Peyer's patch (tissue), 4 donors: ENCODE measurements at regions not wholly inside any gene's neighbourhood (a gene's known extent, or its start where the extent isn't known, plus 50 kb on each side); places are given as distances from the start of the nearest gene placed in this dataset.

ENCODE experiments used
- POLR2A ChIP-seq, 2 donors: fragments of 450-650 bp; IDR thresholded peaks; one replicate each; pipeline ENCODE4 v1.5.1; 2017; ENCODE audit warnings: antibody characterized with exemption in 2 of 2, mild to moderate bottlenecking in 2 of 2, moderate library complexity in 2 of 2
- TF ChIP-seq, protein P1 (sequence below), 6 experiments: fragments of 450-650 bp in 4 of 6; fragments of 200-600 bp in 2 of 6; sonication (generic) in 1 of 6; IDR thresholded peaks; one replicate each; pipeline ENCODE4 v1.5.1; 2017 to 2019; ENCODE audit warnings: antibody characterized with exemption in 6 of 6, mild to moderate bottlenecking in 3 of 6, moderate library complexity in 1 of 6

DNA sequence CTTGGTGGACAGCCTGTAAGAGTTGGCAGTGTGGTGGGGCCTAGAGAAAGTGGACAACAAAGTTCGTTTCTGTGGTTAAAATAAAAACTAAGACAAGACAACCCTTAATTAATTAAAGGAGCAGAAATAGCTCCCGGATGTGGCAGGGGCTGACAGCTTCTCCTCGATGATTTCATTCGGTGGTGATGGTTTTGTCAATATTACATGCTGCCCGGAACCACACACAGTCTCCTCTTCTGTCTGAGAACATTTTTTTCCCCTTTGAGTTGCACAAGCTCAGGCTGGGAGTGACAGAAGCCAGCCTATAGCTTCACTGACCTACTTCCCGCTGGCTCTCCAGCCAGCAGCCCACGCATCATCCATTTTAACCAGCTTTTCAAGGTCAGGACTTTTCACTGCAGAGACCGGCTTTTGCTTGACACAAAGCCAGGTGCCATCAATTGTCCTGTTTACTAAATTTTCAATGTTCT lies 378.8 kb downstream of the SLC4A3 start:
- TF ChIP-seq, protein P1, sequence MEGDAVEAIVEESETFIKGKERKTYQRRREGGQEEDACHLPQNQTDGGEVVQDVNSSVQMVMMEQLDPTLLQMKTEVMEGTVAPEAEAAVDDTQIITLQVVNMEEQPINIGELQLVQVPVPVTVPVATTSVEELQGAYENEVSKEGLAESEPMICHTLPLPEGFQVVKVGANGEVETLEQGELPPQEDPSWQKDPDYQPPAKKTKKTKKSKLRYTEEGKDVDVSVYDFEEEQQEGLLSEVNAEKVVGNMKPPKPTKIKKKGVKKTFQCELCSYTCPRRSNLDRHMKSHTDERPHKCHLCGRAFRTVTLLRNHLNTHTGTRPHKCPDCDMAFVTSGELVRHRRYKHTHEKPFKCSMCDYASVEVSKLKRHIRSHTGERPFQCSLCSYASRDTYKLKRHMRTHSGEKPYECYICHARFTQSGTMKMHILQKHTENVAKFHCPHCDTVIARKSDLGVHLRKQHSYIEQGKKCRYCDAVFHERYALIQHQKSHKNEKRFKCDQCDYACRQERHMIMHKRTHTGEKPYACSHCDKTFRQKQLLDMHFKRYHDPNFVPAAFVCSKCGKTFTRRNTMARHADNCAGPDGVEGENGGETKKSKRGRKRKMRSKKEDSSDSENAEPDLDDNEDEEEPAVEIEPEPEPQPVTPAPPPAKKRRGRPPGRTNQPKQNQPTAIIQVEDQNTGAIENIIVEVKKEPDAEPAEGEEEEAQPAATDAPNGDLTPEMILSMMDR (IDR thresholded peaks at IDR 0.05) = no peak
- no peak for TF ChIP-seq POLR2A (IDR thresholded peaks at IDR 0.05)
